ENCODE measurements at regions not wholly inside any gene's neighbourhood (a gene's known extent, or its start where the extent isn't known, plus 50 kb on each side); places are given as distances from the start of the nearest gene placed in this dataset.

DNA sequence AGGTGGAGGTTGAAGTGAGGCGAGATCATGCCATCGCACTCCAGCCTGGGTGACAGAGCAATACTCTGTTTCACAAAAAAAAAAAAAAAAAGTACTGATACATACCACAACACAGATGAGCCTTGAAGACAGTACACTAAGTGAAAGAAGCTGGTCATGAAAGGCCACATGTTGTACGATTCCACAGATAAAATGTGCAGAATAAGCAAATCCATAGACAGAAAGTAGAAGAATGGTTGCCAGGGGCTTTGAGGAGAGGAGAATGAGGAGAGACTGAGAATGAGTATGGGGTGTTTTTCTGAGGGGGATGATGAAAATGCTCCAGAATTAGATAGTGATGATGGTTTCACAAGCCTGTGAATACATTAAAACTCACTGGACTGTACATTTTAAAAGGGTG lies 155.6 kb upstream of the PSMD7 start:
- TF ChIP-seq, protein P1, sequence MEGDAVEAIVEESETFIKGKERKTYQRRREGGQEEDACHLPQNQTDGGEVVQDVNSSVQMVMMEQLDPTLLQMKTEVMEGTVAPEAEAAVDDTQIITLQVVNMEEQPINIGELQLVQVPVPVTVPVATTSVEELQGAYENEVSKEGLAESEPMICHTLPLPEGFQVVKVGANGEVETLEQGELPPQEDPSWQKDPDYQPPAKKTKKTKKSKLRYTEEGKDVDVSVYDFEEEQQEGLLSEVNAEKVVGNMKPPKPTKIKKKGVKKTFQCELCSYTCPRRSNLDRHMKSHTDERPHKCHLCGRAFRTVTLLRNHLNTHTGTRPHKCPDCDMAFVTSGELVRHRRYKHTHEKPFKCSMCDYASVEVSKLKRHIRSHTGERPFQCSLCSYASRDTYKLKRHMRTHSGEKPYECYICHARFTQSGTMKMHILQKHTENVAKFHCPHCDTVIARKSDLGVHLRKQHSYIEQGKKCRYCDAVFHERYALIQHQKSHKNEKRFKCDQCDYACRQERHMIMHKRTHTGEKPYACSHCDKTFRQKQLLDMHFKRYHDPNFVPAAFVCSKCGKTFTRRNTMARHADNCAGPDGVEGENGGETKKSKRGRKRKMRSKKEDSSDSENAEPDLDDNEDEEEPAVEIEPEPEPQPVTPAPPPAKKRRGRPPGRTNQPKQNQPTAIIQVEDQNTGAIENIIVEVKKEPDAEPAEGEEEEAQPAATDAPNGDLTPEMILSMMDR (IDR thresholded peaks at IDR 0.05; ENCODE audit: low read length) = no peak
- no peak for TF ChIP-seq EZH2 (IDR thresholded peaks at IDR 0.05; ENCODE audit: borderline replicate concordance, low read length)
